NT2/D1 (cell line): ENCODE measurements at regions not wholly inside any gene's neighbourhood (a gene's known extent, or its start where the extent isn't known, plus 50 kb on each side); places are given as distances from the start of the nearest gene placed in this dataset.

ENCODE experiments used
- SUZ12 ChIP-seq: IDR thresholded peaks from 2 replicates; pipeline ENCODE4 v1.6.1; 2011; ENCODE audit not compliant: insufficient read length, insufficient read depth; ENCODE audit errors: extremely low read depth
- YY1 ChIP-seq: IDR thresholded peaks from 2 replicates; pipeline ENCODE4 v1.6.1; 2011; ENCODE audit not compliant: insufficient read length, insufficient read depth
- ZNF274 ChIP-seq: IDR thresholded peaks from 2 replicates; pipeline ENCODE4 v1.6.1; 2011; ENCODE audit warnings: mild to moderate bottlenecking, low read depth, low read length

DNA sequence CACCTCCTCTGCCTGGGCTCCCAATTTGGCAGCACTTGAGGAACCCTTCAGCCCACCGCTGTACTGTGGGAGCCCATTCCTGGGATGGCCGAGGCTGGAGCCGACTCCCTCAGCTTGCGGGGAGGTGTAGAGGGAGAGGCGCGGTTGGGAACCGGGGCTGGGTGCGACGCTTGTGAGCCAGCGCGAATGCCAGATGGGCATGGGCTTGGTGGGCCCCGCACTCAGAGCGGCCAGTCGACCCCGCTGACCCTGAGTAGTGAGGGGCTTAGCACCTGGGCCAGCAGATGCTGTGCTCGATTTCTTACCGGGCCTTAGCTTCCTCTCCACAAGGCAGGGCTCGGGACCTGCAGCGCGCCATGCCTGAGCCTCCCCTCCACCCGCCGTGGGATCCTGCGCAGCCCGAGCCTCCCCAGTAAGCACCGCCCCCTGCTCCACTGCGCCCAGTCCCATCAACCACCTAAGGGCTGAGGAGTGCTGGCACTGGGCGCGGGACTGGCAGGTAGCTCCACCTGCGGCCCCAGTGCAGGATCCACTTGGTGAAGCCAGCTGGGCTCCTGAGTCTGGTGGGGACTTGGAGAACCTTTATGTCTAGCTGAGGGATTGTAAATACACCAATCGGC is 58.3 kb upstream of the DEFB108B start:
- no peak for TF ChIP-seq YY1
- TF ChIP-seq ZNF274 = no peak
- TF ChIP-seq SUZ12 = no peak
